SK-N-SH (cell line): ENCODE measurements at regions not wholly inside any gene's neighbourhood (a gene's known extent, or its start where the extent isn't known, plus 50 kb on each side); places are given as distances from the start of the nearest gene placed in this dataset.

Experiments
- CTCF ChIA-PET: fragments of 300-600, 350-600 bp; formaldehyde crosslinking; extraction: SDS; loops from one replicate; lab custom pipeline; 2021; lab: Yijun Ruan, JAX
- POLR2A ChIA-PET: fragments of 350-600 bp; sonication (Branson Sonifier 250); formaldehyde crosslinking; extraction: SDS; loops from one replicate; lab custom pipeline; 2020; ENCODE audit warnings: antibody characterized with exemption, inconsistent platforms; lab: Yijun Ruan, JAX
- DNase-seq: peaks from one replicate; pipeline ENCODE4 v3.0.0; 2012
- H2AFZ ChIP-seq: fragments of 200-600 bp; sonication (generic); 2 replicates; pipeline ENCODE4 v1.8.1; 2016; ENCODE audit warnings: antibody characterized with exemption, mild to moderate bottlenecking, low read depth
- H3F3A ChIP-seq: fragments of 200-600 bp; sonication (generic); replicated peaks from 2 replicates; pipeline ENCODE3; 2016; ENCODE audit warnings: antibody characterized with exemption, mild to moderate bottlenecking; ENCODE audit not compliant: insufficient read depth
- H3K27ac ChIP-seq, 2 experiments: fragments of 200-500 bp in 1 of 2; fragments of 200-600 bp in 1 of 2; sonication (Bioruptor generic) in 1 of 2; sonication (generic), shearing (Covaris generic) in 1 of 2; 2 replicates each; pipeline versions ENCODE4 v1.5.1 to v1.6.1; 2014 to 2016; ENCODE audit warnings: low read depth in 2 of 2, inconsistent platforms in 1 of 2, low read length in 1 of 2, mild to moderate bottlenecking in 1 of 2, mixed read lengths in 1 of 2
- H3K27me3 ChIP-seq: fragments of 200-600 bp; sonication (generic), shearing (Covaris generic); 2 replicates; pipeline ENCODE4 v1.6.1; 2016; ENCODE audit warnings: mixed run types; ENCODE audit not compliant: insufficient read depth
- H3K36me3 ChIP-seq, 2 experiments: fragments of 200-500 bp in 1 of 2; fragments of 200-600 bp in 1 of 2; sonication (Bioruptor generic) in 1 of 2; sonication (generic) in 1 of 2; replicated peaks in 1 of 2; 2 replicates each; pipeline versions ENCODE3 to v1.5.1; 2014 to 2016; ENCODE audit warnings: low read length in 1 of 2, mild to moderate bottlenecking in 1 of 2; ENCODE audit not compliant: insufficient read depth in 2 of 2, control insufficient read depth in 1 of 2
- H3K4me1 ChIP-seq, 2 experiments: fragments of 200-500 bp in 1 of 2; fragments of 200-600 bp in 1 of 2; sonication (Bioruptor generic) in 1 of 2; sonication (generic), shearing (Covaris generic) in 1 of 2; 2 replicates each; pipeline versions ENCODE4 v1.5.1 to v1.6.1; 2014 to 2016; ENCODE audit warnings: low read depth in 1 of 2, low read length in 1 of 2, mixed run types in 1 of 2; ENCODE audit not compliant: insufficient read depth in 2 of 2, control insufficient read depth in 1 of 2
- H3K4me2 ChIP-seq: fragments of 200-600 bp; sonication (generic), shearing (Covaris generic); 2 replicates; pipeline ENCODE4 v1.6.1; 2017; ENCODE audit warnings: mixed run types
- H3K4me3 ChIP-seq, 2 experiments: fragments of 200-500 bp in 1 of 2; fragments of 200-600 bp in 1 of 2; sonication (Bioruptor generic) in 1 of 2; sonication (generic), shearing (Covaris generic) in 1 of 2; 2 replicates each; pipeline versions ENCODE4 v1.5.1 to v1.8.1; 2014 to 2016; ENCODE audit warnings: low read depth in 2 of 2, inconsistent platforms in 1 of 2, low read length in 1 of 2, mild to moderate bottlenecking in 1 of 2, mixed read lengths in 1 of 2, moderate library complexity in 1 of 2
- H3K79me2 ChIP-seq: fragments of 200-600 bp; sonication (generic); 2 replicates; pipeline ENCODE4 v1.8.1; 2017; ENCODE audit warnings: mild to moderate bottlenecking; ENCODE audit not compliant: insufficient read depth
- H3K9ac ChIP-seq: fragments of 200-600 bp; sonication (generic); 2 replicates; pipeline ENCODE4 v1.6.1; 2017; ENCODE audit warnings: mixed run types
- H3K9me2 ChIP-seq: fragments of 200-600 bp; sonication (generic); 2 replicates; pipeline ENCODE4 v1.6.1; 2017; ENCODE audit warnings: mixed run types
- H3K9me3 ChIP-seq: fragments of 200-600 bp; sonication (generic); 2 replicates; pipeline ENCODE4 v1.6.1; 2017; ENCODE audit warnings: mixed run types, mild to moderate bottlenecking, moderate library complexity
- H4K20me1 ChIP-seq: fragments of 200-600 bp; sonication (generic); 2 replicates; pipeline ENCODE4 v1.6.1; 2017; ENCODE audit warnings: mild to moderate bottlenecking, mixed run types; ENCODE audit not compliant: insufficient read depth
- CHD2 ChIP-seq: fragments of 150-350 bp; IDR thresholded peaks from 2 replicates; pipeline ENCODE4 v1.6.1; 2018; ENCODE audit warnings: low read length; ENCODE audit not compliant: partially characterized antibody
- EP300 ChIP-seq, 2 experiments: IDR thresholded peaks; 2 replicates each; pipeline versions ENCODE4 v1.4.0 to v1.6.1; 2012; ENCODE audit warnings: borderline replicate concordance in 1 of 2, low read depth in 1 of 2, low read length in 1 of 2
- FOSL2 ChIP-seq: IDR thresholded peaks from 2 replicates; pipeline ENCODE4 v1.4.0; 2012; ENCODE audit warnings: low read depth, mild to moderate bottlenecking, moderate library complexity, borderline replicate concordance
- FOXM1 ChIP-seq: IDR thresholded peaks from 2 replicates; pipeline ENCODE4 v1.4.0; 2012; ENCODE audit warnings: low read depth, mild to moderate bottlenecking
- GABPA ChIP-seq: IDR thresholded peaks from 2 replicates; pipeline ENCODE4 v1.4.0; 2012; ENCODE audit warnings: low read depth, mild to moderate bottlenecking
- GATA2 ChIP-seq: sonication (generic); formaldehyde crosslinking; IDR thresholded peaks from 2 replicates; pipeline ENCODE4 v1.5.0; 2020; ENCODE audit warnings: mild to moderate bottlenecking, missing genetic modification reagents
- JUND ChIP-seq: IDR thresholded peaks from 2 replicates; pipeline ENCODE4 v1.4.0; 2012
- MEF2A ChIP-seq: IDR thresholded peaks from 2 replicates; pipeline ENCODE4 v1.4.0; 2012; ENCODE audit warnings: low read depth, borderline replicate concordance
- NRF1 ChIP-seq: IDR thresholded peaks from 2 replicates; pipeline ENCODE4 v1.6.1; 2012; ENCODE audit warnings: low read depth, mild to moderate bottlenecking, low read length
- RFX5 ChIP-seq: IDR thresholded peaks from 2 replicates; pipeline ENCODE4 v1.6.1; 2012; ENCODE audit warnings: mild to moderate bottlenecking, improper control_type of control experiment, low read length
- SIN3A ChIP-seq: IDR thresholded peaks from 2 replicates; pipeline ENCODE4 v1.6.1; 2012; ENCODE audit warnings: low read depth, mild to moderate bottlenecking, low read length, moderate library complexity, borderline replicate concordance
- SMC3 ChIP-seq: IDR thresholded peaks from 2 replicates; pipeline ENCODE4 v1.6.1; 2012; ENCODE audit warnings: low read depth, low read length, improper control_type of control experiment
- TEAD4 ChIP-seq: IDR thresholded peaks from 2 replicates; pipeline ENCODE4 v1.4.0; 2012; ENCODE audit warnings: mild to moderate bottlenecking, borderline replicate concordance; ENCODE audit not compliant: insufficient read depth
- YY1 ChIP-seq: IDR thresholded peaks from 2 replicates; pipeline ENCODE4 v1.4.0; 2012; ENCODE audit warnings: low read depth, mild to moderate bottlenecking
- WGBS: methylation state at CpG from one replicate; pipeline ENCODE4 v1.1.6; 2017; ENCODE audit warnings: low lambda C conversion rate; 5-methylcytosine and 5-hydroxymethylcytosine counted together
- TF ChIP-seq, protein P1 (sequence below): IDR thresholded peaks from 2 replicates; pipeline ENCODE4; 2012
- TF ChIP-seq, protein P2 (sequence below): fragments of 150-350 bp; IDR thresholded peaks from 2 replicates; pipeline ENCODE4 v1.6.1; 2016; ENCODE audit warnings: mild to moderate bottlenecking, low read depth, low read length
- TF ChIP-seq, protein P3 (sequence below): IDR thresholded peaks from 2 replicates; pipeline ENCODE4 v1.4.0; 2012; ENCODE audit warnings: low read depth, borderline replicate concordance
- TF ChIP-seq, protein P4 (sequence below): IDR thresholded peaks from 2 replicates; pipeline ENCODE4 v1.6.1; 2012; ENCODE audit warnings: mild to moderate bottlenecking, low read depth, low read length, moderate library complexity
- TF ChIP-seq, protein P5 (sequence below): IDR thresholded peaks from 2 replicates; pipeline ENCODE4 v1.4.0; 2012; ENCODE audit warnings: low read depth, borderline replicate concordance

DNA sequence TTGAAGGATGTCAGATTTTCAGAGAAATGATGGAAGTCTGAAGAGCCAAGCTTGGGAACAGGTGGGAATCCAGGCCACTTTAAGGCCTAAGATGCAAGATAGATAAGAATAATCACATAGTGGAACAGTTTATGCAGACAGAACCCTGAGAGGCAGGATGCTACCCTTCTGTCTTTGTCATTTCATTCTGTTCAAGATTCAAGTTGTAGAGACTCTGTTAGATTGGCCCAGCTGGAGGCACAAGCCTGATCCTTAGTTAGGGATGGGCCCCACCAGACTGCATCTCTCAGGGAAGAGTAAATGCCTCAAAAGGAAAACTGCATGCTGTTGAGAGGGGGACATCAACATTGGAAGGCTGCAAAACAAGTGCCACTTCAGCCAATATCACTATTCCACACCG lies 287.0 kb downstream of the PCNX1 start:
- Histone ChIP-seq H3K4me1 (no peaks in the 10 kb centered on the region; a peak in 1 of 4 replicates), H3K4me3 (no peak overlapping the region), H3K9me3 (no peaks in the 10 kb centered on the region), H3K27me3 (no peaks in the 10 kb centered on the region; the same call in 1 of the 2 replicates), H3K9me2 (no peaks in the 10 kb centered on the region), H3K9ac (no peak overlapping the region), H3K36me3 (no peaks in the 10 kb centered on the region), H3K27ac (no peak overlapping the region), H3F3A (no peaks in the 10 kb centered on the region), H3K79me2 (no peaks in the 10 kb centered on the region), H4K20me1 (no peaks in the 10 kb centered on the region), H3K4me2 (no peak overlapping the region), H2AFZ (no peak overlapping the region)
- TF ChIP-seq FOXM1 = no peak
- no peak for TF ChIP-seq JUND
- no peak for TF ChIP-seq SIN3A
- TF ChIP-seq NRF1 = no peak
- TF ChIP-seq, protein P1, sequence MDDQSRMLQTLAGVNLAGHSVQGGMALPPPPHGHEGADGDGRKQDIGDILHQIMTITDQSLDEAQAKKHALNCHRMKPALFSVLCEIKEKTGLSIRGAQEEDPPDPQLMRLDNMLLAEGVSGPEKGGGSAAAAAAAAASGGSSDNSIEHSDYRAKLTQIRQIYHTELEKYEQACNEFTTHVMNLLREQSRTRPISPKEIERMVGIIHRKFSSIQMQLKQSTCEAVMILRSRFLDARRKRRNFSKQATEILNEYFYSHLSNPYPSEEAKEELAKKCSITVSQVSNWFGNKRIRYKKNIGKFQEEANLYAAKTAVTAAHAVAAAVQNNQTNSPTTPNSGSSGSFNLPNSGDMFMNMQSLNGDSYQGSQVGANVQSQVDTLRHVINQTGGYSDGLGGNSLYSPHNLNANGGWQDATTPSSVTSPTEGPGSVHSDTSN = no peak
- TF ChIP-seq, protein P2, sequence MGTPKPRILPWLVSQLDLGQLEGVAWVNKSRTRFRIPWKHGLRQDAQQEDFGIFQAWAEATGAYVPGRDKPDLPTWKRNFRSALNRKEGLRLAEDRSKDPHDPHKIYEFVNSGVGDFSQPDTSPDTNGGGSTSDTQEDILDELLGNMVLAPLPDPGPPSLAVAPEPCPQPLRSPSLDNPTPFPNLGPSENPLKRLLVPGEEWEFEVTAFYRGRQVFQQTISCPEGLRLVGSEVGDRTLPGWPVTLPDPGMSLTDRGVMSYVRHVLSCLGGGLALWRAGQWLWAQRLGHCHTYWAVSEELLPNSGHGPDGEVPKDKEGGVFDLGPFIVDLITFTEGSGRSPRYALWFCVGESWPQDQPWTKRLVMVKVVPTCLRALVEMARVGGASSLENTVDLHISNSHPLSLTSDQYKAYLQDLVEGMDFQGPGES = no peak
- no peak for TF ChIP-seq FOSL2
- no peak for TF ChIP-seq EP300 (IDR thresholded peaks at IDR 0.05; ENCODE audit: borderline replicate concordance in 1 of 2, low read depth in 1 of 2, low read length in 1 of 2)
- TF ChIP-seq GABPA = no peak
- TF ChIP-seq, protein P3, sequence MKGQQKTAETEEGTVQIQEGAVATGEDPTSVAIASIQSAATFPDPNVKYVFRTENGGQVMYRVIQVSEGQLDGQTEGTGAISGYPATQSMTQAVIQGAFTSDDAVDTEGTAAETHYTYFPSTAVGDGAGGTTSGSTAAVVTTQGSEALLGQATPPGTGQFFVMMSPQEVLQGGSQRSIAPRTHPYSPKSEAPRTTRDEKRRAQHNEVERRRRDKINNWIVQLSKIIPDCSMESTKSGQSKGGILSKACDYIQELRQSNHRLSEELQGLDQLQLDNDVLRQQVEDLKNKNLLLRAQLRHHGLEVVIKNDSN = no peak
- TF ChIP-seq YY1 = no peak
- TF ChIP-seq, protein P4, sequence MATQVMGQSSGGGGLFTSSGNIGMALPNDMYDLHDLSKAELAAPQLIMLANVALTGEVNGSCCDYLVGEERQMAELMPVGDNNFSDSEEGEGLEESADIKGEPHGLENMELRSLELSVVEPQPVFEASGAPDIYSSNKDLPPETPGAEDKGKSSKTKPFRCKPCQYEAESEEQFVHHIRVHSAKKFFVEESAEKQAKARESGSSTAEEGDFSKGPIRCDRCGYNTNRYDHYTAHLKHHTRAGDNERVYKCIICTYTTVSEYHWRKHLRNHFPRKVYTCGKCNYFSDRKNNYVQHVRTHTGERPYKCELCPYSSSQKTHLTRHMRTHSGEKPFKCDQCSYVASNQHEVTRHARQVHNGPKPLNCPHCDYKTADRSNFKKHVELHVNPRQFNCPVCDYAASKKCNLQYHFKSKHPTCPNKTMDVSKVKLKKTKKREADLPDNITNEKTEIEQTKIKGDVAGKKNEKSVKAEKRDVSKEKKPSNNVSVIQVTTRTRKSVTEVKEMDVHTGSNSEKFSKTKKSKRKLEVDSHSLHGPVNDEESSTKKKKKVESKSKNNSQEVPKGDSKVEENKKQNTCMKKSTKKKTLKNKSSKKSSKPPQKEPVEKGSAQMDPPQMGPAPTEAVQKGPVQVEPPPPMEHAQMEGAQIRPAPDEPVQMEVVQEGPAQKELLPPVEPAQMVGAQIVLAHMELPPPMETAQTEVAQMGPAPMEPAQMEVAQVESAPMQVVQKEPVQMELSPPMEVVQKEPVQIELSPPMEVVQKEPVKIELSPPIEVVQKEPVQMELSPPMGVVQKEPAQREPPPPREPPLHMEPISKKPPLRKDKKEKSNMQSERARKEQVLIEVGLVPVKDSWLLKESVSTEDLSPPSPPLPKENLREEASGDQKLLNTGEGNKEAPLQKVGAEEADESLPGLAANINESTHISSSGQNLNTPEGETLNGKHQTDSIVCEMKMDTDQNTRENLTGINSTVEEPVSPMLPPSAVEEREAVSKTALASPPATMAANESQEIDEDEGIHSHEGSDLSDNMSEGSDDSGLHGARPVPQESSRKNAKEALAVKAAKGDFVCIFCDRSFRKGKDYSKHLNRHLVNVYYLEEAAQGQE = no peak
- TF ChIP-seq, protein P5, sequence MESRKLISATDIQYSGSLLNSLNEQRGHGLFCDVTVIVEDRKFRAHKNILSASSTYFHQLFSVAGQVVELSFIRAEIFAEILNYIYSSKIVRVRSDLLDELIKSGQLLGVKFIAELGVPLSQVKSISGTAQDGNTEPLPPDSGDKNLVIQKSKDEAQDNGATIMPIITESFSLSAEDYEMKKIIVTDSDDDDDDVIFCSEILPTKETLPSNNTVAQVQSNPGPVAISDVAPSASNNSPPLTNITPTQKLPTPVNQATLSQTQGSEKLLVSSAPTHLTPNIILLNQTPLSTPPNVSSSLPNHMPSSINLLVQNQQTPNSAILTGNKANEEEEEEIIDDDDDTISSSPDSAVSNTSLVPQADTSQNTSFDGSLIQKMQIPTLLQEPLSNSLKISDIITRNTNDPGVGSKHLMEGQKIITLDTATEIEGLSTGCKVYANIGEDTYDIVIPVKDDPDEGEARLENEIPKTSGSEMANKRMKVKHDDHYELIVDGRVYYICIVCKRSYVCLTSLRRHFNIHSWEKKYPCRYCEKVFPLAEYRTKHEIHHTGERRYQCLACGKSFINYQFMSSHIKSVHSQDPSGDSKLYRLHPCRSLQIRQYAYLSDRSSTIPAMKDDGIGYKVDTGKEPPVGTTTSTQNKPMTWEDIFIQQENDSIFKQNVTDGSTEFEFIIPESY = no peak
- TF ChIP-seq RFX5 = no peak
- no peak for TF ChIP-seq CHD2
- no peak for TF ChIP-seq SMC3
- TF ChIP-seq GATA2 (CRISPR knock-in tag) = no peak
- TF ChIP-seq TEAD4 = no peak
- no peak for TF ChIP-seq MEF2A
- ChIA-PET POLR2A (no interaction called here), CTCF (no interaction called here)
- DNase-seq = no peak
- WGBS = 88% methylated on average over 1 of the region's 1 CpG
